ENCODE measurements at regions not wholly inside any gene's neighbourhood (a gene's known extent, or its start where the extent isn't known, plus 50 kb on each side); places are given as distances from the start of the nearest gene placed in this dataset.
"Not testable (repeated sequence)": the region's sequence is repeated elsewhere in the genome, so short reads cannot be mapped to it uniquely, and the experiment has no call there.

DNA sequence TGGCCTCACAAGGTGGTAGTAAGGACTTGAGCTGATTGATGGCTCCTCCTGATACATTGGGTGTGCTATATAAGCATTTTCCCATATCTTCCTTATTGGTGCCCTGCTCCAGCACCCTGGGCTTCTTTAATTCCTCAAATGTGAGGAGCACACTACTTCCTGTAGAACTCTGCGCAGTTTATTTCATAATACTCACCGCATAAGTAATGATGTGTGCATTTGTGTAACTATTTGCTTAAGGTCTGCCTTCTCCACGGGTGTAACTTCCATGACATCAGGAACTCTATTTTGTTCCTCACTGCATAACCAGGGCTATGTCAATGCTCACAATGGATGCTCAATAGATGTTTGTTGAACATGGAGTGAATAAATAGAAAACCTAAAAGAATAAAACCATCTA is 392.2 kb downstream of the SEC23A start:
- intact Hi-C loops (cut with micrococcal nuclease): no loop called here
- CTCF ChIA-PET: no interaction called here
- Mint-ChIP-seq H3K4me3 (no peak overlapping the region), H3K27me3 (no peaks in the 10 kb centered on the region), H3K4me1 (ENCODE audit: low read depth) (no peaks in the 10 kb centered on the region), H3K9me3 (no peaks in the 10 kb centered on the region), H3K36me3 (no peaks in the 10 kb centered on the region), H3K27ac (no peak overlapping the region)
- POLR2A ChIA-PET: no interaction called here
- DNase-seq: no peak

GRCh38 chr14:38710196-38710595 is 392.8 kb downstream of the SEC23A start:
- H3K27me3 Mint-ChIP-seq: no peaks in the 10 kb centered on the region
- ChIA-PET CTCF (no interaction called here), POLR2A (no interaction called here)
- no peaks in the 10 kb centered on the region for H3K9me3 Mint-ChIP-seq
- H3K4me3 Mint-ChIP-seq: no peak overlapping the region
- H3K27ac Mint-ChIP-seq: no peak overlapping the region
- no peaks in the 10 kb centered on the region for H3K4me1 Mint-ChIP-seq (ENCODE audit: low read depth)
- no peaks in the 10 kb centered on the region for H3K36me3 Mint-ChIP-seq
- intact Hi-C loops (cut with micrococcal nuclease): no loop called here
- no peak for DNase-seq

- POLR2A ChIA-PET: no interaction called here
These were observed 397.8 kb downstream of the SEC23A start for GRCh38 chr14:38705220-38705619.

GRCh38 chr14:38704220-38704619 is 398.8 kb downstream of the SEC23A start:
- no peaks in the 10 kb centered on the region for H3K27me3 Mint-ChIP-seq
- DNase-seq: no peak
- H3K4me1 Mint-ChIP-seq (ENCODE audit: low read depth): no peaks in the 10 kb centered on the region
- H3K9me3 Mint-ChIP-seq: no peaks in the 10 kb centered on the region
- H3K27ac Mint-ChIP-seq: no peak overlapping the region
- no peaks in the 10 kb centered on the region for H3K36me3 Mint-ChIP-seq
- intact Hi-C loops (cut with micrococcal nuclease): no loop called here
- H3K4me3 Mint-ChIP-seq: no peak overlapping the region
- CTCF ChIA-PET: interaction anchor here (0.8 kb wide), 1 partner anchor 16 kb away, joined by 3 read pairs; no protein-coding TSS in a partner anchor
- POLR2A ChIA-PET: no interaction called here

More at GRCh38 chr14:38705220-38705619, 397.8 kb downstream of the SEC23A start:
- Mint-ChIP-seq H3K27ac (no peak overlapping the region), H3K36me3 (no peaks in the 10 kb centered on the region), H3K4me1 (ENCODE audit: low read depth) (no peaks in the 10 kb centered on the region), H3K27me3 (no peaks in the 10 kb centered on the region), H3K9me3 (no peaks in the 10 kb centered on the region), H3K4me3 (no peak overlapping the region)
- intact Hi-C loops (cut with micrococcal nuclease): no loop called here
- CTCF ChIA-PET: interaction anchor here (0.7 kb wide), 1 partner anchor 824 kb away, joined by 4 read pairs; no protein-coding TSS in a partner anchor
- no peak for DNase-seq

DNA sequence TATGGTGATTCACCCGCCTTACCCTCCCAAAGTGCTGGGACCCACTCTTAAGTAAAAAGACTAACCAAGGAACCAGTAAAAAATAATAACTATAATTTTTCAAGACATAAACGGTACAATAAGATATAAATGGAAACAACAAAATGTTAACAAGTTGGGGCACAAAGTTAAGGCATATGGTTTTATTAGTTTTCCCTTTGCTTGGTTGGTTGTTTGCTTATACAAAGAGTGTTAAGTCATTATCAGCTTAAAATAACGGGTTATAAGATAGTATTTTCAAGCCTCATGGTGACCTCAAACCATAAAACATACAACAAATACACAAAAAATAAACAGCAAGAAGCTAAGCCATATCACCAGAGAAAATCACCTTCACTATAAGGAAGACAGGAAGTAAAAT is 406.1 kb downstream of the SEC23A start:
- H3K27ac Mint-ChIP-seq: no peak overlapping the region
- CTCF ChIA-PET: no interaction called here
- H3K9me3 Mint-ChIP-seq: peaks cover 2% of the 10 kb centered on the region
- no peaks in the 10 kb centered on the region for H3K4me1 Mint-ChIP-seq (ENCODE audit: low read depth)
- intact Hi-C loops (cut with micrococcal nuclease): no loop called here
- no peaks in the 10 kb centered on the region for H3K27me3 Mint-ChIP-seq
- H3K36me3 Mint-ChIP-seq: no peaks in the 10 kb centered on the region
- POLR2A ChIA-PET: interaction anchor here (0.7 kb wide), 1 partner anchor 188 kb away, joined by 3 read pairs; no protein-coding TSS in a partner anchor
- no peak for DNase-seq
- H3K4me3 Mint-ChIP-seq: no peak overlapping the region

DNA sequence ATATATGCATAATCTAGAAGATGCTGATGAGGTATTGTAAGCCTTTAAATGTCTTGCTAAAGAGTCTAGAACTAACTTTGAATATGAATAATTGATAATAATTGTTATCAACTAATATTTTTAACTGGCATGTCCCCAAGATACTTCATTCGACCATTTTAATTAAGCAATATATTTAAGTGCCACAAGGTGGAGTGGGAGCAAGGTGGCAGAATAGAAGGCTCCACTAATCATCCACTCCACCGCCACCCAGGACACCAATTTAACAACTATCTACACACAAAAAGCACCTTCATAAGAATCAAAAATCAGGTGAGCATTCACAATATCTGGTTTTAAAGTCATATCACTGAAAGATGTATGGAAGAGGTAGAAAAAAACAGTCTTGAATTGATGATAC is 409.6 kb downstream of the SEC23A start:
- no peaks in the 10 kb centered on the region for H3K27me3 Mint-ChIP-seq
- POLR2A ChIA-PET: no interaction called here
- intact Hi-C loops (cut with micrococcal nuclease): no loop called here

DNA sequence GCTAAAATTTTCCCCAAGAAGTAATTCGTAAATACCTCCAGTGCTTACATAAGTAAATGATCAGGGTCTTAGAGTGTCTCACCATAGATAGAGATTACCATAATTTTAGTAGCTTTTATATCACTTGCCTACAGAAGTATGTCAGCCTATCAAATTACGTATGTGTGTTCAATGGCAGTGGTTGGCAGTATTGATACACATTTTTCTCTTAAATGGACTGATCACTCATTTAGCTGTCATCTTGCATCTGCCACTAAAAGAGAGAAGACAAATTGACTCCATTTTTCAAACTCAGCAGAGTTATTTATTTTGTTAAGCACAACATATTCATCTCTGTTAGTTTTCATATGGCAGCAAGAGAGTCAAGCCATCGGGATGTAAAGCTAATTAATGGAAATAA is 413.1 kb upstream of the CLEC14A start:
- H3K4me3 Mint-ChIP-seq: no peak overlapping the region
- peaks cover 1% of the 10 kb centered on the region for H3K27me3 Mint-ChIP-seq
- no peak overlapping the region for H3K27ac Mint-ChIP-seq
- intact Hi-C loops (cut with micrococcal nuclease): no loop called here
- ChIA-PET POLR2A (no interaction called here), CTCF (interaction anchor here (1.0 kb wide), 1 partner anchor 198 kb away, joined by 3 read pairs; no protein-coding TSS in a partner anchor)
- H3K4me1 Mint-ChIP-seq (ENCODE audit: low read depth): no peaks in the 10 kb centered on the region
- no peaks in the 10 kb centered on the region for H3K9me3 Mint-ChIP-seq
- no peak for DNase-seq
- H3K36me3 Mint-ChIP-seq: no peaks in the 10 kb centered on the region

More for the DNA sequence above, 409.6 kb downstream of the SEC23A start:
- no peak for DNase-seq
- Mint-ChIP-seq H3K9me3 (peaks cover 2% of the 10 kb centered on the region), H3K27ac (no peak overlapping the region), H3K4me1 (ENCODE audit: low read depth) (no peaks in the 10 kb centered on the region), H3K36me3 (no peaks in the 10 kb centered on the region), H3K4me3 (no peak overlapping the region)
- CTCF ChIA-PET: no interaction called here

DNA sequence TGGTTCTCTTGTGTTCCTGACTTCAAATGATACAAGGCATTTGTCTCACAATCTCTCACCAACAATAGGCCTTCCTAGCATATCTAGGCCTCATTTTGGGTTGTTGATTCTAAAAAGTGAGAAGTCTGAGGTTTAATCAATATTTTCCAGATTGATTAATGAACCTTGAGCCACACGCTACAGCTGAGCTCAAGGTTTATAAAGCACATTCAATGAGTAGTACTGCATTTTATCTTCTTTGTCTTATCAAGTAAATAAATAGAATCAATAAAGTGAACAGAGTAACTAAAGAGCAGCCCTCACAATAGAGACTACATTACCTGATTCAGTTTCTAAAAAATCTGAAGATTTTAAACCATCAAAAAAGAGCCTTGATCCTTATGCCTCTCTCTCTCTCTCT is 407.5 kb upstream of the CLEC14A start:
- Mint-ChIP-seq H3K9me3 (no peaks in the 10 kb centered on the region), H3K27ac (no peak overlapping the region), H3K36me3 (no peaks in the 10 kb centered on the region), H3K4me3 (no peak overlapping the region), H3K27me3 (no peaks in the 10 kb centered on the region), H3K4me1 (ENCODE audit: low read depth) (no peaks in the 10 kb centered on the region)
- intact Hi-C loops (cut with micrococcal nuclease): no loop called here
- no peak for DNase-seq
- POLR2A ChIA-PET: no interaction called here
- CTCF ChIA-PET: no interaction called here

- intact Hi-C loops (cut with micrococcal nuclease): no loop called here
- ChIA-PET POLR2A (no interaction called here), CTCF (no interaction called here)
- H3K27me3 Mint-ChIP-seq: no peaks in the 10 kb centered on the region
- no peak overlapping the region for H3K27ac Mint-ChIP-seq
- H3K4me3 Mint-ChIP-seq: no peak overlapping the region
- H3K4me1 Mint-ChIP-seq (ENCODE audit: low read depth): no peaks in the 10 kb centered on the region
- H3K9me3 Mint-ChIP-seq: no peaks in the 10 kb centered on the region
- H3K36me3 Mint-ChIP-seq: no peaks in the 10 kb centered on the region
- no peak for DNase-seq
These were observed 406.9 kb upstream of the CLEC14A start for GRCh38 chr14:38662781-38663180.

- no peak overlapping the region for H3K27ac Mint-ChIP-seq
- H3K9me3 Mint-ChIP-seq: no peaks in the 10 kb centered on the region
- no peaks in the 10 kb centered on the region for H3K27me3 Mint-ChIP-seq
- H3K4me1 Mint-ChIP-seq (ENCODE audit: low read depth): no peaks in the 10 kb centered on the region
- CTCF ChIA-PET: no interaction called here
- POLR2A ChIA-PET: no interaction called here
- intact Hi-C loops (cut with micrococcal nuclease): no loop called here
- H3K36me3 Mint-ChIP-seq: no peaks in the 10 kb centered on the region
- H3K4me3 Mint-ChIP-seq: no peak overlapping the region
- no peak for DNase-seq
These were observed 390.5 kb upstream of the CLEC14A start for GRCh38 chr14:38646391-38646790.

- DNase-seq; H3K27me3 Mint-ChIP-seq; H3K27ac Mint-ChIP-seq; H3K36me3 Mint-ChIP-seq; H3K9me3 Mint-ChIP-seq; H3K4me3 Mint-ChIP-seq; POLR2A ChIA-PET; intact Hi-C loops (cut with micrococcal nuclease); CTCF ChIA-PET; H3K4me1 Mint-ChIP-seq (ENCODE audit: low read depth): not testable (repeated sequence)
These were observed 379.0 kb upstream of the CLEC14A start for GRCh38 chr14:38634913-38635312.

- no peak for DNase-seq
- no peak overlapping the region for H3K4me3 Mint-ChIP-seq
- H3K27me3 Mint-ChIP-seq: no peaks in the 10 kb centered on the region
- no peak overlapping the region for H3K27ac Mint-ChIP-seq
- no peaks in the 10 kb centered on the region for H3K4me1 Mint-ChIP-seq (ENCODE audit: low read depth)
- CTCF ChIA-PET: no interaction called here
- intact Hi-C loops (cut with micrococcal nuclease): no loop called here
- POLR2A ChIA-PET: no interaction called here
- peaks cover 4% of the 10 kb centered on the region for H3K9me3 Mint-ChIP-seq
- H3K36me3 Mint-ChIP-seq: no peaks in the 10 kb centered on the region
These were observed 373.5 kb upstream of the CLEC14A start for GRCh38 chr14:38629412-38629811.

GRCh38 chr14:38627163-38627562 is 371.3 kb upstream of the CLEC14A start:
- Mint-ChIP-seq H3K4me3 (no peak overlapping the region), H3K27ac (no peak overlapping the region), H3K27me3 (no peaks in the 10 kb centered on the region), H3K36me3 (no peaks in the 10 kb centered on the region), H3K4me1 (ENCODE audit: low read depth) (no peaks in the 10 kb centered on the region), H3K9me3 (no peaks in the 10 kb centered on the region)
- DNase-seq: no peak
- ChIA-PET CTCF (no interaction called here), POLR2A (no interaction called here)
- intact Hi-C loops (cut with micrococcal nuclease): no loop called here

- no peak for DNase-seq
- no peaks in the 10 kb centered on the region for H3K9me3 Mint-ChIP-seq
- no peaks in the 10 kb centered on the region for H3K4me1 Mint-ChIP-seq (ENCODE audit: low read depth)
- ChIA-PET CTCF (no interaction called here), POLR2A (no interaction called here)
- intact Hi-C loops (cut with micrococcal nuclease): no loop called here
- no peaks in the 10 kb centered on the region for H3K36me3 Mint-ChIP-seq
- H3K27me3 Mint-ChIP-seq: no peaks in the 10 kb centered on the region
- no peak overlapping the region for H3K4me3 Mint-ChIP-seq
- H3K27ac Mint-ChIP-seq: no peak overlapping the region
These were observed 367.8 kb upstream of the CLEC14A start for GRCh38 chr14:38623661-38624060.

Data from activated CD4-positive, alpha-beta memory T cell treated with anti-CD3 and anti-CD28 coated beads for 36 hours (primary cell).